Mesothelial cell of epicardium (in vitro differentiated cells): ENCODE measurements at regions not wholly inside any gene's neighbourhood (a gene's known extent, or its start where the extent isn't known, plus 50 kb on each side); places are given as distances from the start of the nearest gene placed in this dataset.

ENCODE experiments used
- DNase-seq, 2 experiments: peaks; one replicate each; pipeline ENCODE4 v3.0.0; 2021; ENCODE audit warnings: low spot score in 2 of 2; ENCODE audit not compliant: unreplicated experiment in 2 of 2
- H3K27ac Mint-ChIP-seq: 2 replicates; pipeline ENCODE4 v1.8.0; 2021; ENCODE audit warnings: mixed read lengths
- H3K27me3 Mint-ChIP-seq: 2 replicates; pipeline ENCODE4 v1.8.0; 2021; ENCODE audit warnings: low read depth, mixed read lengths
- H3K36me3 Mint-ChIP-seq: 2 replicates; pipeline ENCODE4 v1.8.0; 2021; ENCODE audit warnings: mixed read lengths
- H3K4me1 Mint-ChIP-seq: 2 replicates; pipeline ENCODE4 v1.8.0; 2021; ENCODE audit warnings: mixed read lengths
- H3K4me3 Mint-ChIP-seq: 2 replicates; pipeline ENCODE4 v1.8.0; 2021; ENCODE audit warnings: mild to moderate bottlenecking, moderate library complexity, mixed read lengths
- H3K9me3 Mint-ChIP-seq: 2 replicates; pipeline ENCODE4 v1.8.0; 2021; ENCODE audit warnings: mixed read lengths
- CTCF ChIP-seq: fragments of 200-600 bp; sonication (generic); IDR thresholded peaks from one replicate; pipeline ENCODE4 v1.5.0; 2021; ENCODE audit warnings: antibody characterized with exemption; ENCODE audit not compliant: unreplicated experiment

GRCh38 chr10:10515479-10516204 is 502.0 kb upstream of the CELF2 start:
- TF ChIP-seq CTCF: no peak
- Mint-ChIP-seq H3K36me3 (no peaks in the 10 kb centered on the region), H3K9me3 (no peaks in the 10 kb centered on the region), H3K4me3 (no peak overlapping the region), H3K4me1 (peaks cover 11% of the 10 kb centered on the region), H3K27ac (no peak overlapping the region), H3K27me3 (no peaks in the 10 kb centered on the region)
- no peak for DNase-seq

- no peaks in the 10 kb centered on the region for H3K27me3 Mint-ChIP-seq
- H3K4me3 Mint-ChIP-seq: no peak overlapping the region
- no peaks in the 10 kb centered on the region for H3K36me3 Mint-ChIP-seq
- H3K9me3 Mint-ChIP-seq: no peaks in the 10 kb centered on the region
- TF ChIP-seq CTCF: no peak
- no peak overlapping the region for H3K27ac Mint-ChIP-seq
- H3K4me1 Mint-ChIP-seq: peaks cover 13% of the 10 kb centered on the region
- DNase-seq: no peak
These were observed 501.1 kb upstream of the CELF2 start for GRCh38 chr10:10516346-10517130.

- TF ChIP-seq CTCF: no peak
- H3K9me3 Mint-ChIP-seq: no peaks in the 10 kb centered on the region
- no peaks in the 10 kb centered on the region for H3K27me3 Mint-ChIP-seq
- H3K4me3 Mint-ChIP-seq: no peak overlapping the region
- no peak overlapping the region for H3K27ac Mint-ChIP-seq
- H3K36me3 Mint-ChIP-seq: no peaks in the 10 kb centered on the region
- peaks cover 13% of the 10 kb centered on the region for H3K4me1 Mint-ChIP-seq
- DNase-seq: no peak
These were observed 499.8 kb upstream of the CELF2 start for GRCh38 chr10:10517866-10518265.

GRCh38 chr10:10519674-10520073 is 498.0 kb upstream of the CELF2 start:
- Mint-ChIP-seq H3K27ac (no peak overlapping the region), H3K4me3 (no peak overlapping the region), H3K27me3 (no peaks in the 10 kb centered on the region), H3K9me3 (no peaks in the 10 kb centered on the region), H3K4me1 (peaks cover 13% of the 10 kb centered on the region), H3K36me3 (no peaks in the 10 kb centered on the region)
- TF ChIP-seq CTCF: no peak
- no peak for DNase-seq

- no peak overlapping the region for H3K27ac Mint-ChIP-seq
- no peak overlapping the region for H3K4me3 Mint-ChIP-seq
- no peaks in the 10 kb centered on the region for H3K9me3 Mint-ChIP-seq
- TF ChIP-seq CTCF: no peak
- no peaks in the 10 kb centered on the region for H3K27me3 Mint-ChIP-seq
- DNase-seq: no peak
- no peaks in the 10 kb centered on the region for H3K36me3 Mint-ChIP-seq
- peaks cover 9% of the 10 kb centered on the region for H3K4me1 Mint-ChIP-seq
These were observed 496.9 kb upstream of the CELF2 start for GRCh38 chr10:10520491-10521385.
